GM21576 (cell line): ENCODE measurements at regions not wholly inside any gene's neighbourhood (a gene's known extent, or its start where the extent isn't known, plus 50 kb on each side); places are given as distances from the start of the nearest gene placed in this dataset.
"Not testable (repeated sequence)": the region's sequence is repeated elsewhere in the genome, so short reads cannot be mapped to it uniquely, and the experiment has no call there.

Experiments
- ATAC-seq: cut with Tn5 transposase; IDR thresholded peaks from one replicate; pipeline ENCODE4 v1.9.1; 2021; ENCODE audit warnings: mild to moderate bottlenecking, moderate library complexity; ENCODE audit not compliant: unreplicated experiment

GRCh38 chr6:6931071-6932025 is 176.4 kb upstream of the RREB1 start:
- ATAC-seq = peak; percentile 68

GRCh38 chr6:6932341-6932740 is 175.4 kb upstream of the RREB1 start:
- ATAC-seq = no peak

- ATAC-seq = no peak
Observed at GRCh38 chr6:6932968-6933367, 174.8 kb upstream of the RREB1 start.

- no peak for ATAC-seq
Observed at GRCh38 chr6:6940031-6941025, 167.4 kb upstream of the RREB1 start.

- no peak for ATAC-seq
Observed at GRCh38 chr6:6941201-6941600, 166.6 kb upstream of the RREB1 start.

GRCh38 chr6:6942091-6942490 is 165.7 kb upstream of the RREB1 start:
- no peak for ATAC-seq

- ATAC-seq = peak; percentile 49
Observed at GRCh38 chr6:6942831-6943230, 164.9 kb upstream of the RREB1 start.

GRCh38 chr6:6943421-6943820 is 164.3 kb upstream of the RREB1 start:
- ATAC-seq = no peak

GRCh38 chr6:6946206-6947155 is 161.3 kb upstream of the RREB1 start:
- ATAC-seq = no peak

GRCh38 chr6:6950373-6951145 is 157.2 kb upstream of the RREB1 start:
- ATAC-seq = no peak

- no peak for ATAC-seq
Observed at GRCh38 chr6:6951355-6951754, 156.4 kb upstream of the RREB1 start.

GRCh38 chr6:6952484-6952883 is 155.3 kb upstream of the RREB1 start:
- ATAC-seq = no peak

GRCh38 chr6:6952927-6953326 is 154.8 kb upstream of the RREB1 start:
- not testable (repeated sequence) for ATAC-seq

- ATAC-seq = no peak
Observed at GRCh38 chr6:6960571-6961251, 147.1 kb upstream of the RREB1 start.

GRCh38 chr6:6962086-6962485 is 145.7 kb upstream of the RREB1 start:
- ATAC-seq = no peak

GRCh38 chr6:6962699-6963098 is 145.1 kb upstream of the RREB1 start:
- no peak for ATAC-seq

- not testable (repeated sequence) for ATAC-seq
Observed at GRCh38 chr6:6963390-6963789, 144.4 kb upstream of the RREB1 start.

GRCh38 chr6:6964675-6965074 is 143.1 kb upstream of the RREB1 start:
- ATAC-seq = no peak

GRCh38 chr6:6966127-6966526 is 141.6 kb upstream of the RREB1 start:
- ATAC-seq = no peak
